ENCODE measurements at regions not wholly inside any gene's neighbourhood (a gene's known extent, or its start where the extent isn't known, plus 50 kb on each side); places are given as distances from the start of the nearest gene placed in this dataset.

DNA sequence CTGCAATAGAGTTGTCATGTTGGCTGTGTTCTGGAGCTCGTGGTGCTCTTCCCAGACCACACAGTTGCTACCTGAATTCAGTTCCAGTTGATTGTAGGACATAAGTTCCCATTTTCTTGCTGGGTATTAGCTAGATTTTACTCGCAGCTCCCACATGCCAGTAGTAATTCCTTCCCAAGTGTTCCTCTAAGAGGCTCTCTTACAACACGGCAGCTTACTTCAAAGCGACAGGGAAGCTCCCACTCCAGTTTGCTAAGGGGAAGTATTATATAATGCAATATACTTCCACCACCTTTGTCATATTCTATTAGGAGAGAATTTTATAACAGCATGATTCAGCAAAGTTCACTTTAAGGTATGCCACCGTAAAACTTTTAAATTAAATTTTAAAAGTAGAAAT is 623.0 kb downstream of the SLCO4C1 start:
- TF ChIP-seq, protein P1, sequence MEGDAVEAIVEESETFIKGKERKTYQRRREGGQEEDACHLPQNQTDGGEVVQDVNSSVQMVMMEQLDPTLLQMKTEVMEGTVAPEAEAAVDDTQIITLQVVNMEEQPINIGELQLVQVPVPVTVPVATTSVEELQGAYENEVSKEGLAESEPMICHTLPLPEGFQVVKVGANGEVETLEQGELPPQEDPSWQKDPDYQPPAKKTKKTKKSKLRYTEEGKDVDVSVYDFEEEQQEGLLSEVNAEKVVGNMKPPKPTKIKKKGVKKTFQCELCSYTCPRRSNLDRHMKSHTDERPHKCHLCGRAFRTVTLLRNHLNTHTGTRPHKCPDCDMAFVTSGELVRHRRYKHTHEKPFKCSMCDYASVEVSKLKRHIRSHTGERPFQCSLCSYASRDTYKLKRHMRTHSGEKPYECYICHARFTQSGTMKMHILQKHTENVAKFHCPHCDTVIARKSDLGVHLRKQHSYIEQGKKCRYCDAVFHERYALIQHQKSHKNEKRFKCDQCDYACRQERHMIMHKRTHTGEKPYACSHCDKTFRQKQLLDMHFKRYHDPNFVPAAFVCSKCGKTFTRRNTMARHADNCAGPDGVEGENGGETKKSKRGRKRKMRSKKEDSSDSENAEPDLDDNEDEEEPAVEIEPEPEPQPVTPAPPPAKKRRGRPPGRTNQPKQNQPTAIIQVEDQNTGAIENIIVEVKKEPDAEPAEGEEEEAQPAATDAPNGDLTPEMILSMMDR (conservative IDR thresholded peaks at IDR 0.05; ENCODE audit: low read depth, low read length) = no peak
- TF ChIP-seq EZH2phosphoT487 (IDR thresholded peaks at IDR 0.05; ENCODE audit: borderline replicate concordance, low read length) (no peak), EZH2 (IDR thresholded peaks at IDR 0.05; ENCODE audit: low read length, unreplicated experiment) (no peak)

Data from PC-3 (cell line).